Astrocyte (in vitro differentiated cells and primary cell): ENCODE measurements at regions not wholly inside any gene's neighbourhood (a gene's known extent, or its start where the extent isn't known, plus 50 kb on each side); places are given as distances from the start of the nearest gene placed in this dataset.

Experiments
- EZH2 ChIP-seq: IDR thresholded peaks from 2 replicates; pipeline ENCODE4 v1.6.1; 2012; ENCODE audit warnings: mild to moderate bottlenecking, low read length, inconsistent platforms; ENCODE audit not compliant: insufficient read depth
- TF ChIP-seq, protein P1 (sequence below): IDR thresholded peaks from 2 replicates; pipeline ENCODE4 v1.5.1; 2011; ENCODE audit warnings: low read depth, mild to moderate bottlenecking, inconsistent platforms, low read length, moderate library complexity; ENCODE audit not compliant: insufficient read depth

DNA sequence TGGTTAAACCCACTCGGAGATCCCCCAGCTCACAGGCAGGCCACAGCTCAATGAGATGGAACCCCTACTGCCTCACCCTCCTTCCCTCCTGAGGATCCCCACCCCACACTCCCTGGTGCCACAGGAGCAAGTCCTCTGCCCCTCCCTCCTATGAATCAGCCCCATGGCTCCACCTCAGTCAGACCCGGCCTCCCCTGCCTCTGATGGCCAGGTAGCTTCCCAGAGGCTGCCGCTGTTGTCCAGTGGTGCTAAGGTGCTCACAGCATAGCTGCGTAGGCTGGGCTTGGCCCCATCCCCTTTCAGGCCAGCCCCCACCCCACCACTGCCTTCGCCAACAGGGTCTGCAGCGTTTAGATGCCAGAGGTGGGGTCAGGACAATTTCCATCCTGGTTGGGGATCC lies 98.5 kb upstream of the IGSF21 start:
- TF ChIP-seq, protein P1, sequence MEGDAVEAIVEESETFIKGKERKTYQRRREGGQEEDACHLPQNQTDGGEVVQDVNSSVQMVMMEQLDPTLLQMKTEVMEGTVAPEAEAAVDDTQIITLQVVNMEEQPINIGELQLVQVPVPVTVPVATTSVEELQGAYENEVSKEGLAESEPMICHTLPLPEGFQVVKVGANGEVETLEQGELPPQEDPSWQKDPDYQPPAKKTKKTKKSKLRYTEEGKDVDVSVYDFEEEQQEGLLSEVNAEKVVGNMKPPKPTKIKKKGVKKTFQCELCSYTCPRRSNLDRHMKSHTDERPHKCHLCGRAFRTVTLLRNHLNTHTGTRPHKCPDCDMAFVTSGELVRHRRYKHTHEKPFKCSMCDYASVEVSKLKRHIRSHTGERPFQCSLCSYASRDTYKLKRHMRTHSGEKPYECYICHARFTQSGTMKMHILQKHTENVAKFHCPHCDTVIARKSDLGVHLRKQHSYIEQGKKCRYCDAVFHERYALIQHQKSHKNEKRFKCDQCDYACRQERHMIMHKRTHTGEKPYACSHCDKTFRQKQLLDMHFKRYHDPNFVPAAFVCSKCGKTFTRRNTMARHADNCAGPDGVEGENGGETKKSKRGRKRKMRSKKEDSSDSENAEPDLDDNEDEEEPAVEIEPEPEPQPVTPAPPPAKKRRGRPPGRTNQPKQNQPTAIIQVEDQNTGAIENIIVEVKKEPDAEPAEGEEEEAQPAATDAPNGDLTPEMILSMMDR: no peak
- no peak for TF ChIP-seq EZH2
